ES-I3 (cell line): ENCODE measurements at regions not wholly inside any gene's neighbourhood (a gene's known extent, or its start where the extent isn't known, plus 50 kb on each side); places are given as distances from the start of the nearest gene placed in this dataset.
"Not testable (repeated sequence)": the region's sequence is repeated elsewhere in the genome, so short reads cannot be mapped to it uniquely, and the experiment has no call there.

Experiments used
- H3K36me3 ChIP-seq: 2 replicates; pipeline ENCODE4 v1.6.1; 2013; ENCODE audit warnings: mild to moderate bottlenecking, low read length, control low read depth, moderate library complexity; ENCODE audit not compliant: insufficient read depth
- H3K4me1 ChIP-seq: 2 replicates; pipeline ENCODE4 v1.6.1; 2013; ENCODE audit warnings: mild to moderate bottlenecking, control low read depth, low read length; ENCODE audit not compliant: insufficient read depth
- H3K9ac ChIP-seq: 2 replicates; pipeline ENCODE4 v1.6.1; 2013; ENCODE audit warnings: low read depth, mild to moderate bottlenecking, low read length, moderate library complexity
- H3K9me3 ChIP-seq: 2 replicates; pipeline ENCODE4 v1.6.1; 2013; ENCODE audit warnings: mild to moderate bottlenecking, low read length, moderate library complexity; ENCODE audit not compliant: control insufficient read depth, insufficient read depth

DNA sequence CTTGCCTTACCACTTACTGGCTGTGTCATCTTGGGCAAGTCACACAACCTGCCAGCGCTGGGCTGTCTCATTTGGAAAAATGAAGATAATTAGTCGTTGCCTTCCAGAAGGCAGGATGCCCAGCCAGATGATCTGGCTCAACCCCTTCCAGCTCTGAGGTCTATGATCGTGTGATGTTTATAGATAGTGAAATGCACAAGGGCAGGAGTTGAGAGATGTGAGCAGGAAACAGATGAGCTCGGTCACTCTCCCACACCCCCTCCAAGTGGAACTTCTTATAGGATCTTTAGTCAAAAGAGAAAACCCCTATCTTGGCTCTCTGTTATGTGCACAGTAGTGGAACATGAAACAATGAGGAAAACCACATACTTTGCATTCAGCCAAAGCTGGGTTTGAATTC lies 336.8 kb upstream of the PPARGC1A start:
- Histone ChIP-seq H3K36me3 (no peaks in the 10 kb centered on the region), H3K9ac (no peak overlapping the region), H3K9me3 (no peaks in the 10 kb centered on the region), H3K4me1 (peaks cover 4% of the 10 kb centered on the region; the same call in 1 of the 2 replicates)

DNA sequence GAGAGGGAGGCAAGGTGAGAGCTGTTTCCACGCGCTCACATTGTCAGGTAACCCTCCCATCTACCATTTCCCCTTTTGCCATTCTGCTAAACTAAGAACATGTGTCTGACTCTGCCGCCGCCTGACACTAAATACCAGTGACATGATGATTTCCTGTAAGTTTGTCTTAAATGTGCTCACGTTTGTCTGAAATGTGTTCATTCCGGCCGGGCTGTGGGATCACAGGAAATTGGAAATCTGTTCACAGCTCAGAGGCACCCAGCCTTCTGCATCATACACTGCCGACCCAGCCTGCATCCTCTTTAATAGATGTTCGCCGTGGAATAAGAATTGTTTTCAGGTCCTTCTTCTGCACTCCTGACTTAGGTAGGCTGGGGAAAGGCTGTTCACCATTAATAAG lies 336.2 kb upstream of the PPARGC1A start:
- Histone ChIP-seq H3K9ac (no peak overlapping the region), H3K9me3 (no peaks in the 10 kb centered on the region), H3K4me1 (peaks cover 4% of the 10 kb centered on the region; the same call in 1 of the 2 replicates), H3K36me3 (no peaks in the 10 kb centered on the region)

DNA sequence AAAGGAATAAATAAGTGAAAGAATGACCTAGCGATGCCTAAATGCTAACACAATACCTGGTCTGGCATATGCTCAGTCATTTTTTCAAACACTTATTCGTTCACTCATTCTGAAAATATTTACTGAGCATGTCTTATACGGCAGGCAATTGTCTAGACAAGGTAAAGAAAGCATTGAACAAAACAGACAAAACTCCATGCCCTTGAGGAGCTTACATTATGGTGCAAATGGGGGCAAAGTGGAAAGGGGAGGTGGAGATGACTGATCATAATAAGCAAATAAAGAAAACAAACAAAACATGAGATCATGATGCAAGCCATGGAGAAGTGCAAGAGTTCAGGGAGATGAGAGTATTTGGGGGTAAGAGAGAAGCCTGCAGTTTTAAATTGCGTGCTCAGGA lies 334.6 kb upstream of the PPARGC1A start:
- H3K9ac ChIP-seq, result no peak overlapping the region
- H3K9me3 ChIP-seq, result no peaks in the 10 kb centered on the region
- H3K4me1 ChIP-seq, result no peaks in the 10 kb centered on the region
- no peaks in the 10 kb centered on the region for H3K36me3 ChIP-seq

DNA sequence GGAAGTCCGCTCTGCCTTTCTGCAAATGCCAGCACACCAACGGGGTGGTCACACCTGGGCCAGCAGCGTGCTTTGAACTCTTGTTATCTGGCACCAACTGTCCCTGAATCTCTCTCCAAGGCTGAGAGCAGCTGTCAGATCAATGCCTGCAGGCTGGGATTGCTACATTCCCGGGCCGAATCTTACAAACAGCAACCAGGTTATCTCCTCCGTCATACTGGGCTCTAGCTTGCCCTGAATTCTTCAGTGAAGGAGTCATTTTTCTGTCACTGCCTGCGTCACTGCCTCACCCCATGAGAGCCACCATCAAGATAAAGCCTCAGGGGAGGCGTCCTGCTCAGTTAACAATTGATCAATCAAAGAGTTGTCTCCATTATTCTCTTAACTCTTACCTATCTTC lies 329.4 kb upstream of the PPARGC1A start:
- H3K36me3 ChIP-seq, result no peaks in the 10 kb centered on the region
- no peaks in the 10 kb centered on the region for H3K9me3 ChIP-seq
- H3K4me1 ChIP-seq, result no peaks in the 10 kb centered on the region
- H3K9ac ChIP-seq, result no peak overlapping the region

GRCh38 chr4:24218566-24218965 lies 328.7 kb upstream of the PPARGC1A start:
- Histone ChIP-seq H3K36me3 (no peaks in the 10 kb centered on the region), H3K9ac (no peak overlapping the region), H3K9me3 (no peaks in the 10 kb centered on the region), H3K4me1 (no peaks in the 10 kb centered on the region)

- no peaks in the 10 kb centered on the region for H3K9me3 ChIP-seq
- no peak overlapping the region for H3K9ac ChIP-seq
- peaks cover 4% of the 10 kb centered on the region; the same call in 1 of the 2 replicates for H3K4me1 ChIP-seq
- no peaks in the 10 kb centered on the region for H3K36me3 ChIP-seq
Measured at GRCh38 chr4:24214796-24215195, 324.9 kb upstream of the PPARGC1A start.

- Histone ChIP-seq H3K9me3 (no peaks in the 10 kb centered on the region), H3K4me1 (peaks cover 4% of the 10 kb centered on the region; the same call in 1 of the 2 replicates), H3K9ac (no peak overlapping the region), H3K36me3 (no peaks in the 10 kb centered on the region)
Measured at GRCh38 chr4:24213961-24214360, 324.1 kb upstream of the PPARGC1A start.

DNA sequence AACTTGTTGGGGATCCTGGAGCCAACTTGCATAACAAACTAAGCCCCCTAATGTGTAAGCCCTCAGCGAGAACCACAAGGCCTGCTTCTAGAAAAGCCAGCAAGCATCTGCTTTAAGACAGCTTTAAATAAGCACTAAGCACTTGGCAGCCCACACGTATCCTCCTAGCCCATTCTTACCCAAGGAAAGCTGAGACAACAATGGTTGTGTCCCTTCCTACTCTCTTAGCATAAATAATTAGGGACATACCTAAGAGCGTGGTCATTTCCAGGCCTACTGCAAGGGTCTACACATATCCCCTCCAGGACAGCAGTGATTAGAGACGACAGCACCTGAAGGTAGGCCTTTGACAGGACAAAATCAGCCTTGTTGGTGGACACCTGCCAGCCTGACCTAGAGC lies 322.8 kb upstream of the PPARGC1A start:
- Histone ChIP-seq H3K9ac (no peak overlapping the region), H3K9me3 (no peaks in the 10 kb centered on the region), H3K4me1 (peaks cover 4% of the 10 kb centered on the region; the same call in 1 of the 2 replicates), H3K36me3 (no peaks in the 10 kb centered on the region)

GRCh38 chr4:24211856-24212255 lies 322.0 kb upstream of the PPARGC1A start:
- Histone ChIP-seq H3K4me1 (peaks cover 10% of the 10 kb centered on the region), H3K9me3 (no peaks in the 10 kb centered on the region), H3K9ac (no peak overlapping the region), H3K36me3 (no peaks in the 10 kb centered on the region)

DNA sequence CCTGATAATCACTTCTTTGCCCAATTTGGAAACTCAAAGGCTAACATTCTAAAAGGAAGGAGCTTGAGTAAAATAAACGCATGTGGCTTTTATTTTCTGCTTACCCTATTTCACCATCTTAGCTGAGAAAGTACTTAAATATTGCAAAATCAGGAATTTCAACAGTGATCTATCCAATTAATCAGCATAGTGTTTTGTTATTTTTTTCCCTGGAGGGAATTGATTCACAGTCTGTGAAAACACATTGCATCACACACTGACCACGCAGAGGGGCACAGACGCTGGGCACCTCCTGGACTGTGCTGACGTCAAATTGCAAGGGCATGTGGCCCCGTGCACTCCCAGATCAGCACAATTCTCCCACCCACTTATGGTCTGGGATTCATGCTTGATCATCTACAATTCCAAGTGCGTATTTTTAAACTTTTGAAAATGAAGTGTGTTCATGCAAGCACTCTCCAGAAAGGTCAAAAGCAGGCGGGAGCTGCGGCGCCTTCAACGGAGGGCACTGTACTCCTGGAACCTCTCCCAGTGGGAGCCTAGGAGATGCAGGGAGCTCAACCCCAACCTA lies 320.6 kb upstream of the PPARGC1A start:
- H3K4me1 ChIP-seq, result peaks cover 10% of the 10 kb centered on the region
- no peaks in the 10 kb centered on the region for H3K36me3 ChIP-seq
- no peaks in the 10 kb centered on the region for H3K9me3 ChIP-seq
- H3K9ac ChIP-seq, result no peak overlapping the region

DNA sequence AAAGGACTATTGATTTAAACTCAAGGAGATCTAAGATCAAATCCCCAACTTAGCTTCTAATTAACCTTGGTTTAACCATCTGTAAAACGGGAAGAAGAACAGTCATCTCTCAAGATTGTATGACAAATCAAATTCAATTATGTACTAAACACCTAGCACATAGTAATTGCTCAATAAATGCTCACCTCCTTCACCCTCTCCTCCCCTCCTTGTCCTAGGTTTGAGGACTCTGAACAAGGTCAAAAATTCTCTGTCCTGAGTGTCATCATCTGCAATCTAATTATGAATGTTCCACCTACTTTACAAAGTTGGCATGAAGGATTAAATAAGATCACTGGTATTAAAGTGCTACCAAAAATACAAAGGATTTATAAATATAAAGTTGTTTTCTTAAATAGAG lies 320.1 kb upstream of the PPARGC1A start:
- no peaks in the 10 kb centered on the region for H3K36me3 ChIP-seq
- no peak overlapping the region for H3K9ac ChIP-seq
- no peaks in the 10 kb centered on the region for H3K9me3 ChIP-seq
- H3K4me1 ChIP-seq, result peaks cover 10% of the 10 kb centered on the region

GRCh38 chr4:24209131-24209530 lies 319.3 kb upstream of the PPARGC1A start:
- H3K9me3 ChIP-seq, result no peaks in the 10 kb centered on the region
- peaks cover 16% of the 10 kb centered on the region for H3K4me1 ChIP-seq

DNA sequence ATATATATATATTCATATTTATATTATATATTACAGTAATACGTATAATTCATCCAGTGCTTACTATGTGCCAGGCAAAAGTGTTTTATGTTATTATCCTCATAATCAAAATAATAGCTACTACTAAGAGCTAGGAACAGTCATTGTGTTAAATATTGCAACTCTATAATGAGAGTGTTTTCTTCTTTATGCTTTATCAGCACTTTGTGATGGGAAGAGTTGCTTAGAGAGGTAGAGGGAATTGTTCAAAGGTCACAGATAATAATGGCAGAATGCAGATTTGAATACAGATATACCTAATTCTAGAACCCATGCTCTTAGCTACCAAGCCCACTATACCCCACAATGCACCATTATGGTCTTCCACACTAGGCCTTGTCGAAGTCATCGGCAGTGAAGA lies 318.8 kb upstream of the PPARGC1A start:
- H3K9ac ChIP-seq, result no peak overlapping the region
- peaks cover 18% of the 10 kb centered on the region for H3K4me1 ChIP-seq
- H3K36me3 ChIP-seq, result no peaks in the 10 kb centered on the region
- no peaks in the 10 kb centered on the region for H3K9me3 ChIP-seq

More at GRCh38 chr4:24209131-24209530, 319.3 kb upstream of the PPARGC1A start:
- no peaks in the 10 kb centered on the region for H3K36me3 ChIP-seq
- H3K9ac ChIP-seq, result no peak overlapping the region

GRCh38 chr4:24204708-24205107 lies 314.9 kb upstream of the PPARGC1A start:
- peaks cover 14% of the 10 kb centered on the region for H3K4me1 ChIP-seq
- not testable (repeated sequence) for H3K9ac ChIP-seq, H3K9me3 ChIP-seq, H3K36me3 ChIP-seq

DNA sequence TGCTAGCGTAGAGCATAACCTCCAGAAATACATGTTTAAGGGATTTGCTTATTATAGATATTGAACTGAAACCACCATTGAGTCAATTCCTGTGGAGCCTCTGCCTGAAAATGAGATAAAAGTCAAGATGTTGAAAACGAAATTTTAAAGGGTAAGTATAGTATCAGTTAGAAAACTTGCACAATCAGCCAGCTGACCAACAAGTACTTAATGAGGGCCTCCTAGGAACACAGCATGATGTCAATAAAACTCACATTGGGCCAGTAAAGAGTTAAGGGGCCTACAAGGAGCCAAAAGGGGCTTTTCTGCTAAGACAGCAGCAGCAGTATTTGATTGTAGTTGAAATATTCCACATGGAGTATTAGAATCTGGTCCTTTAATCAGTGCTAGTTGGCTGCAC lies 314.1 kb upstream of the PPARGC1A start:
- Histone ChIP-seq H3K9ac (no peak overlapping the region), H3K4me1 (peaks cover 16% of the 10 kb centered on the region)

GRCh38 chr4:24202579-24202978 lies 312.7 kb upstream of the PPARGC1A start:
- Histone ChIP-seq H3K9me3 (no peaks in the 10 kb centered on the region), H3K4me1 (peaks cover 26% of the 10 kb centered on the region), H3K9ac (no peak overlapping the region), H3K36me3 (no peaks in the 10 kb centered on the region)

More for the DNA sequence above, 314.1 kb upstream of the PPARGC1A start:
- no peaks in the 10 kb centered on the region for H3K36me3 ChIP-seq
- no peaks in the 10 kb centered on the region for H3K9me3 ChIP-seq
